C4-2B (cell line): ENCODE measurements at regions not wholly inside any gene's neighbourhood (a gene's known extent, or its start where the extent isn't known, plus 50 kb on each side); places are given as distances from the start of the nearest gene placed in this dataset.

Source experiments
- ZFX ChIP-seq: fragments of 450-650 bp; IDR thresholded peaks from 2 replicates; pipeline ENCODE4 v1.6.1; 2017
- TF ChIP-seq, protein P1 (sequence below): fragments of 450-650 bp; conservative IDR thresholded peaks from 2 replicates; pipeline ENCODE4 v1.5.1; 2017; ENCODE audit warnings: mild to moderate bottlenecking

GRCh38 chr1:187605736-187606135, 777.0 kb downstream of the PLA2G4A start:
- TF ChIP-seq, protein P1, sequence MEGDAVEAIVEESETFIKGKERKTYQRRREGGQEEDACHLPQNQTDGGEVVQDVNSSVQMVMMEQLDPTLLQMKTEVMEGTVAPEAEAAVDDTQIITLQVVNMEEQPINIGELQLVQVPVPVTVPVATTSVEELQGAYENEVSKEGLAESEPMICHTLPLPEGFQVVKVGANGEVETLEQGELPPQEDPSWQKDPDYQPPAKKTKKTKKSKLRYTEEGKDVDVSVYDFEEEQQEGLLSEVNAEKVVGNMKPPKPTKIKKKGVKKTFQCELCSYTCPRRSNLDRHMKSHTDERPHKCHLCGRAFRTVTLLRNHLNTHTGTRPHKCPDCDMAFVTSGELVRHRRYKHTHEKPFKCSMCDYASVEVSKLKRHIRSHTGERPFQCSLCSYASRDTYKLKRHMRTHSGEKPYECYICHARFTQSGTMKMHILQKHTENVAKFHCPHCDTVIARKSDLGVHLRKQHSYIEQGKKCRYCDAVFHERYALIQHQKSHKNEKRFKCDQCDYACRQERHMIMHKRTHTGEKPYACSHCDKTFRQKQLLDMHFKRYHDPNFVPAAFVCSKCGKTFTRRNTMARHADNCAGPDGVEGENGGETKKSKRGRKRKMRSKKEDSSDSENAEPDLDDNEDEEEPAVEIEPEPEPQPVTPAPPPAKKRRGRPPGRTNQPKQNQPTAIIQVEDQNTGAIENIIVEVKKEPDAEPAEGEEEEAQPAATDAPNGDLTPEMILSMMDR, result no peak
- no peak for TF ChIP-seq ZFX
